ENCODE measurements at regions not wholly inside any gene's neighbourhood (a gene's known extent, or its start where the extent isn't known, plus 50 kb on each side); places are given as distances from the start of the nearest gene placed in this dataset.
A peak's percentile ranks its signal among the peaks of the same experiment; 100 is the strongest.

- Mint-ChIP-seq H3K4me3 (no peak overlapping the region), H3K27ac (peak overlapping the region; percentile 11; the same call in 1 of the 2 replicates), H3K36me3 (ENCODE audit: low read depth) (no peaks in the 10 kb centered on the region), H3K4me1 (peaks cover 27% of the 10 kb centered on the region), H3K27me3 (ENCODE audit: insufficient read depth, low read depth, poor library complexity) (no peaks in the 10 kb centered on the region), H3K9me3 (no peaks in the 10 kb centered on the region)
- H3F3A ChIP-seq (replicated peaks; ENCODE audit: low read depth) = no peaks in the 10 kb centered on the region
- ATAC-seq (peak; percentile 62), DNase-seq (ENCODE audit: low spot score) (no peak)
- no peaks in the 10 kb centered on the region for H3K79me2 ChIP-seq (replicated peaks; ENCODE audit: insufficient read depth)
- H3K36me3 ChIP-seq (ENCODE audit: insufficient read depth) = no peaks in the 10 kb centered on the region
- peaks cover 20% of the 10 kb centered on the region for H3K4me1 ChIP-seq (ENCODE audit: insufficient read depth)
- TF ChIP-seq EZH2 (IDR thresholded peaks at IDR 0.05; ENCODE audit: low read depth, unreplicated experiment) (no peak), ZNF331 (CRISPR knock-in tag; IDR thresholded peaks at IDR 0.05; ENCODE audit: low read depth) (no peak), CREB1 (CRISPR knock-in tag; IDR thresholded peaks at IDR 0.05; ENCODE audit: low read depth) (no peak), JUNB (IDR thresholded peaks at IDR 0.05; ENCODE audit: unreplicated experiment) (no peak), ETS1 (IDR thresholded peaks at IDR 0.05) (no peak), NANOG (IDR thresholded peaks at IDR 0.05; ENCODE audit: borderline replicate concordance) (no peak), STAT1 (IDR thresholded peaks at IDR 0.05; ENCODE audit: unreplicated experiment) (no peak), ZNF114 (CRISPR knock-in tag; IDR thresholded peaks at IDR 0.05) (no peak), ZNF462 (CRISPR knock-in tag; IDR thresholded peaks at IDR 0.05) (no peak), POLR2AphosphoS5 (IDR thresholded peaks at IDR 0.05; ENCODE audit: low read depth) (no peak), EZH2phosphoT487 (IDR thresholded peaks at IDR 0.05; ENCODE audit: unreplicated experiment) (no peak), REST (IDR thresholded peaks at IDR 0.05; ENCODE audit: unreplicated experiment) (no peak)
- TF ChIP-seq, protein P1, sequence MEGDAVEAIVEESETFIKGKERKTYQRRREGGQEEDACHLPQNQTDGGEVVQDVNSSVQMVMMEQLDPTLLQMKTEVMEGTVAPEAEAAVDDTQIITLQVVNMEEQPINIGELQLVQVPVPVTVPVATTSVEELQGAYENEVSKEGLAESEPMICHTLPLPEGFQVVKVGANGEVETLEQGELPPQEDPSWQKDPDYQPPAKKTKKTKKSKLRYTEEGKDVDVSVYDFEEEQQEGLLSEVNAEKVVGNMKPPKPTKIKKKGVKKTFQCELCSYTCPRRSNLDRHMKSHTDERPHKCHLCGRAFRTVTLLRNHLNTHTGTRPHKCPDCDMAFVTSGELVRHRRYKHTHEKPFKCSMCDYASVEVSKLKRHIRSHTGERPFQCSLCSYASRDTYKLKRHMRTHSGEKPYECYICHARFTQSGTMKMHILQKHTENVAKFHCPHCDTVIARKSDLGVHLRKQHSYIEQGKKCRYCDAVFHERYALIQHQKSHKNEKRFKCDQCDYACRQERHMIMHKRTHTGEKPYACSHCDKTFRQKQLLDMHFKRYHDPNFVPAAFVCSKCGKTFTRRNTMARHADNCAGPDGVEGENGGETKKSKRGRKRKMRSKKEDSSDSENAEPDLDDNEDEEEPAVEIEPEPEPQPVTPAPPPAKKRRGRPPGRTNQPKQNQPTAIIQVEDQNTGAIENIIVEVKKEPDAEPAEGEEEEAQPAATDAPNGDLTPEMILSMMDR (conservative IDR thresholded peaks at IDR 0.05; ENCODE audit: low read depth in 2 of 2) = no peak
- H3K27ac ChIP-seq (ENCODE audit: low read depth) = peak overlapping the region; percentile 47
- no peaks in the 10 kb centered on the region for H4K20me1 ChIP-seq (replicated peaks; ENCODE audit: insufficient read depth)
- H3K9me2 ChIP-seq (ENCODE audit: insufficient read depth) = no peaks in the 10 kb centered on the region
- no peaks in the 10 kb centered on the region for H3K27me3 ChIP-seq (ENCODE audit: insufficient read depth)
- no peak overlapping the region for H2AFZ ChIP-seq
- H3K4me2 ChIP-seq = peak overlapping the region; percentile 19
- H3K4me3 ChIP-seq = no peak overlapping the region
Observed at GRCh38 chr2:187976259-187976985, 315.3 kb upstream of the GULP1 start.
